Kidney (tissue), 13 donors: ENCODE measurements at regions not wholly inside any gene's neighbourhood (a gene's known extent, or its start where the extent isn't known, plus 50 kb on each side); places are given as distances from the start of the nearest gene placed in this dataset.

Experiments used
- DNase-seq, 5 donors: peaks; one replicate each; pipeline ENCODE4 v3.0.0-alpha.2; 2013 to 2020
- FAIRE-seq: peaks from 2 replicates; lab custom pipeline; 2012; peaks lifted over from hg19 to GRCh38; lab: Jason Lieb, UNC
- H3K27ac ChIP-seq, 2 donors: one replicate each; pipeline ENCODE4 v1.7.0; 2013; ENCODE audit warnings: low read depth in 2 of 2, low read length in 2 of 2, inconsistent platforms in 1 of 2
- H3K27me3 ChIP-seq: one replicate; pipeline ENCODE4 v1.7.1; 2013; ENCODE audit warnings: low read length, inconsistent platforms; ENCODE audit not compliant: control insufficient read depth, insufficient read depth
- H3K36me3 ChIP-seq, 3 donors: one replicate each; pipeline versions ENCODE4 v1.7.0 to v1.7.1; 2013; ENCODE audit warnings: low read length in 3 of 3, control low read depth in 1 of 3, inconsistent platforms in 1 of 3; ENCODE audit not compliant: insufficient read depth in 3 of 3, control insufficient read depth in 2 of 3
- H3K4me1 ChIP-seq, 3 donors: one replicate each; pipeline versions ENCODE4 v1.7.0 to v1.7.1; 2013; ENCODE audit warnings: low read length in 3 of 3, inconsistent platforms in 1 of 3, low read depth in 1 of 3; ENCODE audit not compliant: control insufficient read depth in 2 of 3, insufficient read depth in 2 of 3
- H3K4me3 ChIP-seq, 3 donors: one replicate each; pipeline versions ENCODE4 v1.7.0 to v1.8.1; 2013; ENCODE audit warnings: low read length in 3 of 3, control low read depth in 1 of 3, inconsistent platforms in 1 of 3
- H3K9ac ChIP-seq, 3 donors: one replicate each; pipeline versions ENCODE4 v1.7.0 to v1.7.1; 2013; ENCODE audit warnings: low read length in 3 of 3, control low read depth in 1 of 3, inconsistent platforms in 1 of 3
- H3K9me3 ChIP-seq, 3 donors: one replicate each; pipeline versions ENCODE4 v1.7.0 to v1.7.1; 2013; ENCODE audit warnings: low read length in 3 of 3, control low read depth in 1 of 3, inconsistent platforms in 1 of 3; ENCODE audit not compliant: control insufficient read depth in 2 of 3, insufficient read depth in 1 of 3
- CTCF ChIP-seq: IDR thresholded peaks from 3 replicates; pipeline ENCODE4 v1.5.1; 2012; ENCODE audit warnings: mild to moderate bottlenecking, moderate library complexity, borderline replicate concordance; ENCODE audit not compliant: insufficient read depth; ENCODE audit errors: extremely low read depth
- intact Hi-C: fragments of 100-400 bp; cut with DNase I; formaldehyde crosslinking; loops from one replicate; pipeline ENCODE4 v1.11.1; 2022
- donor health status: control.
- donor health status: control.
- donor health status: control.
- donor health status: control.
- donor health status: control.
- donor health status: DM: yes; HTN: yes; CAD: no.
- donor health status: Normal renal cell carcinoma (clear cell type).

- Histone ChIP-seq H3K27me3 (no peaks in the 10 kb centered on the region), H3K4me1 (no peaks in the 10 kb centered on the region), H3K9ac (no peak overlapping the region), H3K27ac (no peak overlapping the region), H3K9me3 (no peaks in the 10 kb centered on the region), H3K4me3 (no peak overlapping the region), H3K36me3 (no peaks in the 10 kb centered on the region)
- FAIRE-seq = no peak
- no peak for TF ChIP-seq CTCF
- intact Hi-C loops = no loop called here
- no peak for DNase-seq
Measured at GRCh38 chr10:4671451-4672145, 154.4 kb upstream of the AKR1E2 start.

- H3K27me3 ChIP-seq = no peaks in the 10 kb centered on the region
- no peak overlapping the region for H3K9ac ChIP-seq
- H3K27ac ChIP-seq = no peak overlapping the region
- no peaks in the 10 kb centered on the region for H3K36me3 ChIP-seq
- H3K4me1 ChIP-seq = no peaks in the 10 kb centered on the region
- DNase-seq (no peak), FAIRE-seq (no peak)
- H3K9me3 ChIP-seq = no peaks in the 10 kb centered on the region
- no peak for TF ChIP-seq CTCF
- no peak overlapping the region for H3K4me3 ChIP-seq
- intact Hi-C loops = no loop called here
Measured at GRCh38 chr10:4670737-4671136, 155.3 kb upstream of the AKR1E2 start.

- intact Hi-C loops = no loop called here
- Histone ChIP-seq H3K9ac (no peak overlapping the region), H3K36me3 (no peaks in the 10 kb centered on the region), H3K9me3 (no peaks in the 10 kb centered on the region), H3K27me3 (no peaks in the 10 kb centered on the region), H3K4me3 (no peak overlapping the region), H3K27ac (no peak overlapping the region), H3K4me1 (no peaks in the 10 kb centered on the region)
- no peak for DNase-seq
- no peak for FAIRE-seq
- no peak for TF ChIP-seq CTCF
Measured at GRCh38 chr10:4669585-4669984, 156.4 kb upstream of the AKR1E2 start.
